Stimulated activated naive CD8-positive, alpha-beta T cell treated with anti-CD3 and anti-CD28 coated beads, Interleukin-15, Interleukin-2, amounts not matched to agents 100 ng/mL and 50 ng/mL, for 24 hours (primary cell): ENCODE measurements at regions not wholly inside any gene's neighbourhood (a gene's known extent, or its start where the extent isn't known, plus 50 kb on each side); places are given as distances from the start of the nearest gene placed in this dataset.
"Not testable (repeated sequence)": the region's sequence is repeated elsewhere in the genome, so short reads cannot be mapped to it uniquely, and the experiment has no call there.

Source experiments
- H3K27ac Mint-ChIP-seq: one replicate; pipeline ENCODE4 v1.8.0; 2021; ENCODE audit warnings: mild to moderate bottlenecking, mixed read lengths
- H3K27me3 Mint-ChIP-seq: one replicate; pipeline ENCODE4 v1.8.0; 2021; ENCODE audit warnings: mixed read lengths
- H3K36me3 Mint-ChIP-seq: one replicate; pipeline ENCODE4 v1.8.0; 2021; ENCODE audit warnings: low read depth, mixed read lengths
- H3K4me1 Mint-ChIP-seq: one replicate; pipeline ENCODE4 v1.8.0; 2021; ENCODE audit warnings: low read depth, mixed read lengths
- H3K4me3 Mint-ChIP-seq: one replicate; pipeline ENCODE4 v1.8.0; 2021; ENCODE audit warnings: mild to moderate bottlenecking, mixed read lengths
- H3K9me3 Mint-ChIP-seq: one replicate; pipeline ENCODE4 v1.8.0; 2021; ENCODE audit warnings: mixed read lengths

DNA sequence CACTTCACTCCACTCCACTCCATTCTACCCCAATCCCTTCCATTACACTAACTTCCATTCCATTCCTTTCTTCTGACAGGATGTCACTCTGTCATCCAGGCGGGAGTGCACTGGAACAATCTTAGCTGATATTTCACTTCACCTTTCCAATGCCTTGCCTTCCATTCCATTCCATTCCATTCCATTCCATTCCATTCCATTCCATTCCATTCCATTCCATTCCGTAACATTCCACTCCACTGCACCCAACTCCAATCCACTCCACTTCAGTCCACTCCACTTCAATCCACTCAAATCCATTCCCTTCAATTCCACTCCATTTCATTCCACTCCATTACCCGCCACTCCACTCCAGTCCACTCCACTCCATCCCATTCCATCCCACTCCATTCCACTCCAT is 1099.4 kb downstream of the TSPY10 start:
- H3K4me1 Mint-ChIP-seq, result no peaks in the 10 kb centered on the region
- no peaks in the 10 kb centered on the region for H3K27me3 Mint-ChIP-seq
- no peak overlapping the region for H3K4me3 Mint-ChIP-seq
- H3K9me3 Mint-ChIP-seq, result peaks cover 9% of the 10 kb centered on the region
- peaks cover 2% of the 10 kb centered on the region for H3K36me3 Mint-ChIP-seq
- H3K27ac Mint-ChIP-seq, result no peak overlapping the region

DNA sequence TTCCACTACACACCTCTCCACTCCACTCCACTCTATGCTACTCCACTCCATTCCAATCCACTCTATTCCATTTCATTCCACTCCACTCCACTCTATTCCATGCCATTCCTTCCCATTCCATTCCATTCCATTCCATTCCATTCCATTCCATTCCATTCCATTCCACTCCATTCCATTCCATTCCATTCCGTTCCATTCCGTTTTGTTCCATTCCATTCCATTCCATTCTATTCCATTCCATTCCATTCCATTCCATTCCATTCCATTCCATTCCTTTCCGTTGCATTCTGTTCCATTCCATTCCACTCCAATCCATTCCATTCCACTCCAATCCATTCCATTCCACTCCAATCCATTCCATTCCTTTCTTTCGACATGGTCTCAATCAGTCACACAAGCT is 1121.1 kb downstream of the TSPY10 start:
- peaks cover 26% of the 10 kb centered on the region for H3K9me3 Mint-ChIP-seq
- H3K4me1 Mint-ChIP-seq, H3K4me3 Mint-ChIP-seq, H3K27ac Mint-ChIP-seq, H3K27me3 Mint-ChIP-seq: not testable (repeated sequence)
- H3K36me3 Mint-ChIP-seq, result peaks cover 17% of the 10 kb centered on the region

GRCh38 chrY:10657120-10657519 is 1129.4 kb downstream of the TSPY10 start:
- not testable (repeated sequence) for H3K4me1 Mint-ChIP-seq, H3K27me3 Mint-ChIP-seq, H3K4me3 Mint-ChIP-seq, H3K27ac Mint-ChIP-seq
- H3K36me3 Mint-ChIP-seq, result peaks cover 40% of the 10 kb centered on the region
- H3K9me3 Mint-ChIP-seq, result peaks cover 61% of the 10 kb centered on the region

GRCh38 chrY:10666785-10667184 is 1139.1 kb downstream of the TSPY10 start:
- Mint-ChIP-seq H3K9me3 (peaks cover 48% of the 10 kb centered on the region), H3K36me3 (peaks cover 43% of the 10 kb centered on the region), H3K4me3 (no peak overlapping the region)

GRCh38 chrY:10686414-10686813 is 1158.7 kb downstream of the TSPY10 start:
- H3K4me3 Mint-ChIP-seq, result no peak overlapping the region
- no peaks in the 10 kb centered on the region for H3K4me1 Mint-ChIP-seq
- H3K9me3 Mint-ChIP-seq, result peaks cover 76% of the 10 kb centered on the region
- peaks cover 60% of the 10 kb centered on the region for H3K36me3 Mint-ChIP-seq
- no peak overlapping the region for H3K27ac Mint-ChIP-seq
- no peaks in the 10 kb centered on the region for H3K27me3 Mint-ChIP-seq

More at GRCh38 chrY:10666785-10667184, 1139.1 kb downstream of the TSPY10 start:
- no peak overlapping the region for H3K27ac Mint-ChIP-seq
- no peaks in the 10 kb centered on the region for H3K27me3 Mint-ChIP-seq
- no peaks in the 10 kb centered on the region for H3K4me1 Mint-ChIP-seq
